T-helper 2 cell (primary cell): ENCODE measurements at regions not wholly inside any gene's neighbourhood (a gene's known extent, or its start where the extent isn't known, plus 50 kb on each side); places are given as distances from the start of the nearest gene placed in this dataset.
"Not testable (repeated sequence)": the region's sequence is repeated elsewhere in the genome, so short reads cannot be mapped to it uniquely, and the experiment has no call there.

Experiments
- DNase-seq, 5 experiments: peaks; one replicate each; pipeline versions ENCODE4 v3.0.0 to v3.0.0-alpha.2; 2012 to 2022

GRCh38 chr2:95767950-95768349 is 176.1 kb downstream of the TRIM43 start:
- DNase-seq, result not testable (repeated sequence)

GRCh38 chr2:95769256-95769655 is 177.5 kb downstream of the TRIM43 start:
- not testable (repeated sequence) for DNase-seq

- DNase-seq, result not testable (repeated sequence)
These were observed 178.9 kb downstream of the TRIM43 start for GRCh38 chr2:95770726-95771125.

- not testable (repeated sequence) for DNase-seq
These were observed 182.8 kb downstream of the TRIM43 start for GRCh38 chr2:95774322-95775192.

GRCh38 chr2:95775193-95775531 is 183.4 kb downstream of the TRIM43 start:
- DNase-seq, result not testable (repeated sequence)
